OCI-LY7 (cell line): ENCODE measurements at regions not wholly inside any gene's neighbourhood (a gene's known extent, or its start where the extent isn't known, plus 50 kb on each side); places are given as distances from the start of the nearest gene placed in this dataset.

Experiments used
- EZH2phosphoT487 ChIP-seq: fragments of 200-600 bp; sonication (generic); IDR thresholded peaks from 2 replicates; pipeline ENCODE4 v1.6.1; 2018; ENCODE audit warnings: low read depth, borderline replicate concordance, mild to moderate bottlenecking, mixed run types, antibody characterized with exemption, low read length, moderate library complexity, mixed read lengths
- TF ChIP-seq, protein P1 (sequence below): fragments of 200-600 bp; sonication (generic); conservative IDR thresholded peaks from 2 replicates; pipeline ENCODE4 v1.5.1; 2014; ENCODE audit warnings: mild to moderate bottlenecking, antibody characterized with exemption, low read length, moderate library complexity, mixed read lengths

DNA sequence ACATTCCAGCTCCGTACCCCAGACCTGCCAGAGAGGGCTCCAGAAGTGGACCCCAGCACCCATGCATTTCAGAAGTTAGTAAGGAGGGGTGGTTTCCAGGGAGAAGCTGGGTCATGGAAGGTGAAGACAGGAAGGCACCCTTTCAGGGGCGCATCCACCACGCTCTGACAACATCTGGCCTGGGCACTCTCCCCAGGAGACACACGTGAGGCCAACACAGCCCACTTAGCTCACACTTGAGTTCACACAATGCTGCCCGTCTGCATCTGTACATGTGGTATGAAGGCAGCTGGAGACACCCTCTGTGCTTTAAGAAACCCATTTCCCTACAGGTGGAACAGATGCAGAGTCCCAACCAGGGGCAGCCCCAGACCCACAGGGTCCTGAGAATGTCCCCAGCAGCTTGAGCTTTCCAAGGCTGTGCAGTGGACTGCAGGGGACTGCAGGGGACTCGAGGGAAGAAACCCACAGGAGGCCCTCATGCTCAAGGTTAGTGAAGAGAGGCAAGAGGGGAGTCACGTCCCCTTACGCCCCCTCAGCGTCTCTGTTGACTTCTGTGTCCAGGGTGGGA lies 326.8 kb upstream of the IRX1 start:
- TF ChIP-seq, protein P1, sequence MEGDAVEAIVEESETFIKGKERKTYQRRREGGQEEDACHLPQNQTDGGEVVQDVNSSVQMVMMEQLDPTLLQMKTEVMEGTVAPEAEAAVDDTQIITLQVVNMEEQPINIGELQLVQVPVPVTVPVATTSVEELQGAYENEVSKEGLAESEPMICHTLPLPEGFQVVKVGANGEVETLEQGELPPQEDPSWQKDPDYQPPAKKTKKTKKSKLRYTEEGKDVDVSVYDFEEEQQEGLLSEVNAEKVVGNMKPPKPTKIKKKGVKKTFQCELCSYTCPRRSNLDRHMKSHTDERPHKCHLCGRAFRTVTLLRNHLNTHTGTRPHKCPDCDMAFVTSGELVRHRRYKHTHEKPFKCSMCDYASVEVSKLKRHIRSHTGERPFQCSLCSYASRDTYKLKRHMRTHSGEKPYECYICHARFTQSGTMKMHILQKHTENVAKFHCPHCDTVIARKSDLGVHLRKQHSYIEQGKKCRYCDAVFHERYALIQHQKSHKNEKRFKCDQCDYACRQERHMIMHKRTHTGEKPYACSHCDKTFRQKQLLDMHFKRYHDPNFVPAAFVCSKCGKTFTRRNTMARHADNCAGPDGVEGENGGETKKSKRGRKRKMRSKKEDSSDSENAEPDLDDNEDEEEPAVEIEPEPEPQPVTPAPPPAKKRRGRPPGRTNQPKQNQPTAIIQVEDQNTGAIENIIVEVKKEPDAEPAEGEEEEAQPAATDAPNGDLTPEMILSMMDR = no peak
- no peak for TF ChIP-seq EZH2phosphoT487
